PC-9 (cell line): ENCODE measurements at regions not wholly inside any gene's neighbourhood (a gene's known extent, or its start where the extent isn't known, plus 50 kb on each side); places are given as distances from the start of the nearest gene placed in this dataset.

Source experiments
- BruUV-seq: library from RNA; stranded (reverse); fragments of 400-500 nt; replicated peaks from 2 replicates; lab custom pipeline; 2021; lab: Mats Ljungman, UMichigan
- CTCF ChIA-PET: fragments of 300-600 bp; sonication (Branson Sonifier 250); formaldehyde crosslinking; loops from one replicate; lab custom pipeline; 2022; ENCODE audit warnings: antibody characterized with exemption; lab: Charles Lee
- POLR2A ChIA-PET: fragments of 300-600 bp; sonication (Branson Sonifier 250); formaldehyde crosslinking; loops from one replicate; lab custom pipeline; 2022; ENCODE audit warnings: antibody characterized with exemption; ENCODE audit not compliant: unreplicated experiment; lab: Charles Lee
- DNase-seq, 2 experiments: peaks; one replicate each; pipeline versions ENCODE4 v3.0.0 to v3.0.0-alpha.2; 2015 to 2022; ENCODE audit warnings: mixed read lengths in 1 of 2
- H2AFZ ChIP-seq: fragments of 200-600 bp; sonication (generic); 2 replicates; pipeline ENCODE4 v1.8.1; 2017; ENCODE audit warnings: antibody characterized with exemption
- H3F3A ChIP-seq: fragments of 200-600 bp; sonication (generic); 2 replicates; pipeline ENCODE4 v1.8.1; 2017; ENCODE audit warnings: antibody characterized with exemption, mild to moderate bottlenecking, low read depth; ENCODE audit not compliant: insufficient read depth
- H3K27ac ChIP-seq: fragments of 200-600 bp; sonication (generic); 2 replicates; pipeline ENCODE4 v1.6.1; 2016; ENCODE audit warnings: mixed run types
- H3K27me3 ChIP-seq: fragments of 200-600 bp; sonication (generic); 2 replicates; pipeline ENCODE4 v1.6.1; 2016; ENCODE audit warnings: low read depth, mixed run types; ENCODE audit not compliant: insufficient read depth
- H3K36me3 ChIP-seq: fragments of 200-600 bp; sonication (generic); 2 replicates; pipeline ENCODE4 v1.6.1; 2016; ENCODE audit warnings: low read depth, mixed run types
- H3K4me1 ChIP-seq: fragments of 200-600 bp; sonication (generic); replicated peaks from 2 replicates; pipeline ENCODE4 v1.6.1; 2016; ENCODE audit warnings: mixed run types; ENCODE audit not compliant: insufficient read depth
- H3K4me2 ChIP-seq: fragments of 200-600 bp; sonication (generic); 2 replicates; pipeline ENCODE4 v1.6.1; 2017; ENCODE audit warnings: mixed run types
- H3K4me3 ChIP-seq: fragments of 200-600 bp; sonication (generic); 2 replicates; pipeline ENCODE4 v1.6.1; 2016; ENCODE audit warnings: mixed run types
- H3K79me2 ChIP-seq: fragments of 200-600 bp; sonication (generic); 2 replicates; pipeline ENCODE4 v1.6.1; 2017; ENCODE audit warnings: low read depth, mixed run types
- H3K9me2 ChIP-seq: fragments of 200-600 bp; sonication (generic); 2 replicates; pipeline ENCODE4 v1.8.1; 2017; ENCODE audit warnings: mild to moderate bottlenecking; ENCODE audit not compliant: insufficient read depth
- H3K9me3 ChIP-seq: fragments of 200-600 bp; sonication (generic); 2 replicates; pipeline ENCODE4 v1.8.1; 2016; ENCODE audit warnings: low read depth; ENCODE audit not compliant: insufficient read depth
- H4K20me1 ChIP-seq: fragments of 200-600 bp; sonication (generic); 2 replicates; pipeline ENCODE4 v1.8.1; 2017; ENCODE audit not compliant: insufficient read depth
- EZH2 ChIP-seq: fragments of 200-600 bp; sonication (generic); IDR thresholded peaks from 2 replicates; pipeline ENCODE4 v1.8.0; 2017; ENCODE audit warnings: antibody characterized with exemption, low read depth
- intact Hi-C: fragments of 100-400 bp; cut with micrococcal nuclease; formaldehyde crosslinking; loops from one replicate; pipeline ENCODE4 v1.10.0; 2022; ENCODE audit not compliant: unreplicated experiment
- TF ChIP-seq, protein P1 (sequence below): fragments of 200-600 bp; sonication (generic); conservative IDR thresholded peaks from 2 replicates; pipeline ENCODE4 v1.6.1; 2017; ENCODE audit warnings: mixed run types, antibody characterized with exemption, mild to moderate bottlenecking, moderate library complexity

DNA sequence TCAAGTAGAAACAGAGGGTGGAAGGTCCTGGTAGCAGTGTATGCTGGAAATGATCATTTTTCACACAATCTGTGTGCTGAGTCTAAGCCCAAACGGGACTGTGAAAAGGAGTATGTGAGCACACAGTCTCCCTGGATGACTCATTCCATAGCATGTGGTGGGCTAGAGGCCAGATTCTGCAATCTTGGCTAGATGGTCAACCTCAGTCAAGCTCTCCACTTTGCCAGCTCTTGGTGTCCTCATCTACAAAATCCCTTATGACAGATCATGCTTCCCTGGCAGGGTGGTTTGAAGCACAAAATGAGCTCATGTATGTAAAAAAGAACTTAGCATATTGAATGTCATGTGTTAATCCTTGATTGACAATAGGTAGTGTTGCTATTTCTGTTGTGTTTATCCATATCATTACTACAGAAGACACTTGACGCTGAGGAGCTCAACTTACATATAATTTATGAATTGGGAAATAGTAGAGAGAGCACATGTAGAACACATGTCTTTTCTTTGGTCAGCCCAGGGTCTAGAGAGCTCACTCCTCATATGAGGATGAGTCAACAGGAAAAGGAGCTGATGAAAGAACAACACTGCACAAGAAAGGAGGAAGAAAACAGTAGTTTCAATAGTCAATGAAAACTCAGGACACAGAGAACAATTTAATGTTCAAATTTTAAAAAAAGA is 517.5 kb downstream of the BCL11B start:
- BruUV-seq: no TSS peak
- intact Hi-C loops: no loop called here
- DNase-seq: no peak

DNA sequence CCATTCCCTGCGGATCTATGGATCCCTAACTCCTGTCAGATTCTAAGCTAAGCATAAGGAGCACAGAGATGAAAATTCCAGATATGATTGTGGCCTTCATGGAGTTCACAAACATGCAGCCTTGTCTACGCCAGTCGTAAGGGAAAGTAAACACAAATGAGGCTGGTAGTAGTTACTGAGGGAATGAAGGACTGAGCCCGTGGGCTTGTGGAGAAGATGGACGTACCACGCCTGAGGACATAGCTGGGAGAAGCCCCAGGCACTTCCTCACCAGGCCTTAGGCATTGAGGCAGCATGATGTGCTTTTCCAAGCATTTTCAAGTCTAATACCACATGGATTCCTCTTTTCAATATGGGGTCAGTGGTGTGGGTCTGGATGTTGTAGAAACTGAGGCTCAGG is 515.2 kb downstream of the BCL11B start:
- H3K9me2 ChIP-seq: no peaks in the 10 kb centered on the region
- H3F3A ChIP-seq: no peaks in the 10 kb centered on the region
- no peak overlapping the region for H3K4me2 ChIP-seq
- ChIA-PET POLR2A (no interaction called here), CTCF (no interaction called here)
- no TSS peak for BruUV-seq
- no peak for TF ChIP-seq EZH2
- TF ChIP-seq, protein P1, sequence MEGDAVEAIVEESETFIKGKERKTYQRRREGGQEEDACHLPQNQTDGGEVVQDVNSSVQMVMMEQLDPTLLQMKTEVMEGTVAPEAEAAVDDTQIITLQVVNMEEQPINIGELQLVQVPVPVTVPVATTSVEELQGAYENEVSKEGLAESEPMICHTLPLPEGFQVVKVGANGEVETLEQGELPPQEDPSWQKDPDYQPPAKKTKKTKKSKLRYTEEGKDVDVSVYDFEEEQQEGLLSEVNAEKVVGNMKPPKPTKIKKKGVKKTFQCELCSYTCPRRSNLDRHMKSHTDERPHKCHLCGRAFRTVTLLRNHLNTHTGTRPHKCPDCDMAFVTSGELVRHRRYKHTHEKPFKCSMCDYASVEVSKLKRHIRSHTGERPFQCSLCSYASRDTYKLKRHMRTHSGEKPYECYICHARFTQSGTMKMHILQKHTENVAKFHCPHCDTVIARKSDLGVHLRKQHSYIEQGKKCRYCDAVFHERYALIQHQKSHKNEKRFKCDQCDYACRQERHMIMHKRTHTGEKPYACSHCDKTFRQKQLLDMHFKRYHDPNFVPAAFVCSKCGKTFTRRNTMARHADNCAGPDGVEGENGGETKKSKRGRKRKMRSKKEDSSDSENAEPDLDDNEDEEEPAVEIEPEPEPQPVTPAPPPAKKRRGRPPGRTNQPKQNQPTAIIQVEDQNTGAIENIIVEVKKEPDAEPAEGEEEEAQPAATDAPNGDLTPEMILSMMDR: no peak
- H3K4me3 ChIP-seq: no peak overlapping the region
- H3K4me1 ChIP-seq: no peaks in the 10 kb centered on the region
- no peaks in the 10 kb centered on the region for H3K9me3 ChIP-seq
- H3K79me2 ChIP-seq: no peaks in the 10 kb centered on the region
- H4K20me1 ChIP-seq: no peaks in the 10 kb centered on the region
- no peak for DNase-seq
- H3K36me3 ChIP-seq: no peaks in the 10 kb centered on the region
- H2AFZ ChIP-seq: no peak overlapping the region
- H3K27ac ChIP-seq: no peak overlapping the region
- intact Hi-C loops: no loop called here
- H3K27me3 ChIP-seq: no peaks in the 10 kb centered on the region

More for the DNA sequence above, 517.5 kb downstream of the BCL11B start:
- POLR2A ChIA-PET: no interaction called here
- H3K79me2 ChIP-seq: no peaks in the 10 kb centered on the region
- H3F3A ChIP-seq: no peaks in the 10 kb centered on the region
- H3K4me3 ChIP-seq: no peak overlapping the region
- TF ChIP-seq EZH2: no peak
- TF ChIP-seq, protein P1: no peak
- no peak overlapping the region for H3K4me2 ChIP-seq
- no peak overlapping the region for H3K27ac ChIP-seq
- H4K20me1 ChIP-seq: no peaks in the 10 kb centered on the region
- H3K9me3 ChIP-seq: no peaks in the 10 kb centered on the region
- H3K9me2 ChIP-seq: no peaks in the 10 kb centered on the region
- no peaks in the 10 kb centered on the region for H3K27me3 ChIP-seq
- no peak overlapping the region for H2AFZ ChIP-seq
- CTCF ChIA-PET: no interaction called here
- H3K36me3 ChIP-seq: no peaks in the 10 kb centered on the region
- no peaks in the 10 kb centered on the region for H3K4me1 ChIP-seq

DNA sequence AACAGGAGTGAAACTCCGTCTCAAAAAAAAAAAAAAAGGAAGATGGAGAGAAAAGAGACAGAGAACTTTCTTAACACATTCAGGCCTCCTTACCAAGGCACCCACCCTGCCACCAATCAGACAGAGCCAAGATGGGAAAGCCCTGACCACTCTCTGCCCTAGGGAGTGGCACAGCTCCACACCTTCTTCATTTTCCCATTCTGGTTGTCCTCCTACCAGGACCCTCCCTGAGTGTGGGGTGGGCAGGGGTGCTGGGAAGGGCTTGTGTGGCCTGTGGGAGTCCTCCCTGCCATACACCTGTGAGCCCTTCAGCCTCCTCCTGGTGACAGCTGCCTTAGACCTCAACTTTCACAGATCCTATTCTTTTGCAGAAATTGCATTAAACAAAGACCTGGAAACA is 513.6 kb downstream of the BCL11B start:
- BruUV-seq: no TSS peak
- H3K79me2 ChIP-seq: no peaks in the 10 kb centered on the region
- no peak for TF ChIP-seq EZH2
- TF ChIP-seq, protein P1: no peak
- ChIA-PET POLR2A (no interaction called here), CTCF (no interaction called here)
- intact Hi-C loops: no loop called here
- H3K27me3 ChIP-seq: no peaks in the 10 kb centered on the region
- H3K9me3 ChIP-seq: no peaks in the 10 kb centered on the region
- H3K9me2 ChIP-seq: no peaks in the 10 kb centered on the region
- H3K27ac ChIP-seq: no peak overlapping the region
- DNase-seq: no peak
- no peaks in the 10 kb centered on the region for H3K36me3 ChIP-seq
- H2AFZ ChIP-seq: no peak overlapping the region
- H3K4me2 ChIP-seq: no peak overlapping the region
- H3K4me3 ChIP-seq: no peak overlapping the region
- H3K4me1 ChIP-seq: no peaks in the 10 kb centered on the region
- H3F3A ChIP-seq: no peaks in the 10 kb centered on the region
- no peaks in the 10 kb centered on the region for H4K20me1 ChIP-seq
